PC-3 (cell line): ENCODE measurements at regions not wholly inside any gene's neighbourhood (a gene's known extent, or its start where the extent isn't known, plus 50 kb on each side); places are given as distances from the start of the nearest gene placed in this dataset.
A peak's percentile ranks its signal among the peaks of the same experiment; 100 is the strongest.

Source experiments
- ATAC-seq: fragments of 200-7000 bp; cut with Tn5 transposase; 2 replicates; pipeline ENCODE4 v1.9.1; 2020; ENCODE audit warnings: mild to moderate bottlenecking, moderate library complexity
- BruUV-seq: library from RNA; stranded (reverse); fragments of 400-500 nt; replicated peaks from 2 replicates; lab custom pipeline; 2021; lab: Mats Ljungman, UMichigan
- CTCF ChIA-PET: fragments of 300-600 bp; sonication (Branson Sonifier 250); formaldehyde crosslinking; loops from one replicate; lab custom pipeline; 2022; ENCODE audit warnings: antibody characterized with exemption; lab: Charles Lee
- POLR2A ChIA-PET: fragments of 300-600 bp; sonication (Branson Sonifier 250); formaldehyde crosslinking; loops from one replicate; lab custom pipeline; 2022; ENCODE audit warnings: antibody characterized with exemption; ENCODE audit not compliant: unreplicated experiment; lab: Charles Lee
- DNase-seq: peaks from one replicate; pipeline ENCODE4 v3.0.0-alpha.2; 2015
- H2AFZ ChIP-seq: fragments of 300-600 bp; sonication (generic); 2 replicates; pipeline ENCODE4 v1.6.0; 2016; ENCODE audit warnings: antibody characterized with exemption, low read length
- H3F3A ChIP-seq: fragments of 300-600 bp; sonication (generic); one replicate; pipeline ENCODE4 v1.6.0; 2017; ENCODE audit warnings: antibody characterized with exemption, low read length, control low read depth, mild to moderate bottlenecking; ENCODE audit not compliant: unreplicated experiment
- H3K27ac ChIP-seq: fragments of 300-600 bp; sonication (generic); 2 replicates; pipeline ENCODE4 v1.5.1; 2016; ENCODE audit warnings: mild to moderate bottlenecking, low read length
- H3K27me3 ChIP-seq: fragments of 300-600 bp; sonication (generic); 2 replicates; pipeline ENCODE4 v1.6.1; 2016; ENCODE audit warnings: low read length, mixed read lengths
- H3K36me3 ChIP-seq: fragments of 300-600 bp; sonication (generic); 2 replicates; pipeline ENCODE4 v1.6.1; 2016; ENCODE audit warnings: low read depth, mixed run types, low read length, mixed read lengths
- H3K4me1 ChIP-seq: fragments of 300-600 bp; sonication (generic); 2 replicates; pipeline ENCODE4 v1.5.1; 2016; ENCODE audit warnings: low read length; ENCODE audit not compliant: insufficient read depth
- H3K4me2 ChIP-seq: fragments of 300-600 bp; sonication (generic); 2 replicates; pipeline ENCODE4 v1.6.0; 2016; ENCODE audit warnings: low read length
- H3K4me3 ChIP-seq: fragments of 300-600 bp; sonication (generic); 2 replicates; pipeline ENCODE4 v1.5.1; 2016; ENCODE audit warnings: mild to moderate bottlenecking, low read length, mixed read lengths
- H3K79me2 ChIP-seq: fragments of 300-600 bp; sonication (generic); 2 replicates; pipeline ENCODE4 v1.6.1; 2017; ENCODE audit warnings: low read length, mixed read lengths
- H3K9ac ChIP-seq: fragments of 300-600 bp; sonication (generic); 2 replicates; pipeline ENCODE4 v1.6.0; 2016; ENCODE audit warnings: mild to moderate bottlenecking, low read length
- H3K9me2 ChIP-seq: fragments of 300-600 bp; sonication (generic); replicated peaks from 2 replicates; pipeline ENCODE4 v1.6.1; 2016; ENCODE audit warnings: mixed run types, low read length, mixed read lengths
- H3K9me3 ChIP-seq: fragments of 300-600 bp; sonication (generic); 2 replicates; pipeline ENCODE4 v1.6.1; 2016; ENCODE audit warnings: low read length, mixed read lengths
- H4K20me1 ChIP-seq: fragments of 300-600 bp; sonication (generic); 2 replicates; pipeline ENCODE4 v1.6.1; 2016; ENCODE audit warnings: low read length, mixed read lengths
- EZH2 ChIP-seq: fragments of 300-600 bp; sonication (generic); IDR thresholded peaks from one replicate; pipeline ENCODE4 v1.6.1; 2017; ENCODE audit warnings: antibody characterized with exemption, mild to moderate bottlenecking, low read length; ENCODE audit not compliant: unreplicated experiment
- EZH2phosphoT487 ChIP-seq: fragments of 300-600 bp; sonication (generic); IDR thresholded peaks from 2 replicates; pipeline ENCODE4 v1.6.1; 2018; ENCODE audit warnings: mild to moderate bottlenecking, antibody characterized with exemption, low read length, borderline replicate concordance
- intact Hi-C: fragments of 100-400 bp; cut with micrococcal nuclease; formaldehyde crosslinking; loops from 2 replicates; pipeline ENCODE4 v1.9.0; 2023
- TF ChIP-seq, protein P1 (sequence below): fragments of 300-600 bp; sonication (generic); conservative IDR thresholded peaks from 2 replicates; pipeline ENCODE4 v1.5.1; 2017; ENCODE audit warnings: antibody characterized with exemption, low read depth, mild to moderate bottlenecking, low read length

DNA sequence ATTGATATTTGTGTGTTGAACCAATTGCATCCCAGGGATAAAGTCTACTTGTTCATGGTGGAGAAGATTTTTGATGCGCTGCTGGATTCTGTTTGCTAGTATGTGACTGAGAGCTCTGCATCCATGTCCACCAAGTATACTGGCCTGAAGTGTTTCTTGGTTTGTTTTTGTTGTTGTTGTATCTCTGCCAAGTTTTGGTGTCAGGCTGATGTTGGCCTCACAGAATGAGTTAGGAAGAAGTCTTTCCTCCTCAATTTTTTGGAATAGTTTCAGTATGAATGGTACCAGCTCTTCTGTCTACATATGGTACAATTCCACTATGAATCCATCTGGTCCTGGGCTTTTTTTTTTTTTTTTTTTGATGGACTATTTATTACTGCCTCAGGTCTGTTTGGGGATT, 50.9 kb upstream of the OSTN start:
- TF ChIP-seq, protein P1, sequence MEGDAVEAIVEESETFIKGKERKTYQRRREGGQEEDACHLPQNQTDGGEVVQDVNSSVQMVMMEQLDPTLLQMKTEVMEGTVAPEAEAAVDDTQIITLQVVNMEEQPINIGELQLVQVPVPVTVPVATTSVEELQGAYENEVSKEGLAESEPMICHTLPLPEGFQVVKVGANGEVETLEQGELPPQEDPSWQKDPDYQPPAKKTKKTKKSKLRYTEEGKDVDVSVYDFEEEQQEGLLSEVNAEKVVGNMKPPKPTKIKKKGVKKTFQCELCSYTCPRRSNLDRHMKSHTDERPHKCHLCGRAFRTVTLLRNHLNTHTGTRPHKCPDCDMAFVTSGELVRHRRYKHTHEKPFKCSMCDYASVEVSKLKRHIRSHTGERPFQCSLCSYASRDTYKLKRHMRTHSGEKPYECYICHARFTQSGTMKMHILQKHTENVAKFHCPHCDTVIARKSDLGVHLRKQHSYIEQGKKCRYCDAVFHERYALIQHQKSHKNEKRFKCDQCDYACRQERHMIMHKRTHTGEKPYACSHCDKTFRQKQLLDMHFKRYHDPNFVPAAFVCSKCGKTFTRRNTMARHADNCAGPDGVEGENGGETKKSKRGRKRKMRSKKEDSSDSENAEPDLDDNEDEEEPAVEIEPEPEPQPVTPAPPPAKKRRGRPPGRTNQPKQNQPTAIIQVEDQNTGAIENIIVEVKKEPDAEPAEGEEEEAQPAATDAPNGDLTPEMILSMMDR, result no peak
- TF ChIP-seq EZH2 (no peak), EZH2phosphoT487 (no peak)
- POLR2A ChIA-PET, result interaction anchor here (0.6 kb wide), 1 partner anchor 90 kb away, joined by 3 read pairs; no protein-coding TSS in a partner anchor
- CTCF ChIA-PET, result interaction anchor here (0.6 kb wide), 1 partner anchor 64 kb away, joined by 3 read pairs; no protein-coding TSS in a partner anchor
- Histone ChIP-seq H3K4me3 (no peak overlapping the region), H3K9me3 (no peaks in the 10 kb centered on the region), H3F3A (no peaks in the 10 kb centered on the region), H3K9ac (no peak overlapping the region), H3K79me2 (no peaks in the 10 kb centered on the region), H3K36me3 (no peaks in the 10 kb centered on the region), H2AFZ (no peak overlapping the region), H3K27ac (no peak overlapping the region), H3K4me2 (no peak overlapping the region), H3K9me2 (no peaks in the 10 kb centered on the region), H4K20me1 (no peaks in the 10 kb centered on the region), H3K4me1 (0 out of 2 replicates have a peak, but pooled peaks cover 4% of the 10 kb centered on the region), H3K27me3 (no peaks in the 10 kb centered on the region)
- ATAC-seq, result no peak
- BruUV-seq, result no TSS peak
- intact Hi-C loops, result no loop called here
- DNase-seq, result no peak

DNA sequence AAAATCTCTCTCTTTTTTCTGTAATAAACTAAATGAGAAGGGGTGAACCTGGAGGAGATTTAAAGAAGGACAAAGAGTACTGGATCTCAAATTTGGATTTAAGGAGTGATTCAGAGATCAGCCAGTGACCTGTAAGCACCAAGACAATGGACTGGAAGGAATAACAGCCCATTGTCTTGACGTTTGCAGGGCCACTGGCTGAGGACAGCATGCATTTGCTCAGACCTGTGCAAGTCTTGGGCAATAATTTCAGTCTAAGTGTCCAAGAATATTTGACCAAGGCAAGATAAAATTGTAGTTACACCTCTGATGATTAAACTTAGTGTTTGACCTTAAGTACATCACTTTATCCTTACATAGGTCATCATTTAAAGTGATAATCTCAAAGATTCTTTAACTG, 55.8 kb upstream of the OSTN start:
- no peak for TF ChIP-seq EZH2
- TF ChIP-seq EZH2phosphoT487, result no peak
- TF ChIP-seq, protein P1, result no peak
- no peak overlapping the region for H2AFZ ChIP-seq
- H3K4me1 ChIP-seq, result peaks cover 21% of the 10 kb centered on the region
- H3K9ac ChIP-seq, result no peak overlapping the region
- no TSS peak for BruUV-seq
- POLR2A ChIA-PET, result no interaction called here
- peak; percentile 14 for DNase-seq
- H4K20me1 ChIP-seq, result no peaks in the 10 kb centered on the region
- no peak overlapping the region for H3K4me3 ChIP-seq
- no peak for ATAC-seq
- intact Hi-C loops, result loop anchor here (5.0 kb wide), 2 partner anchors 76 to 261 kb away; no protein-coding TSS in a partner anchor
- no peaks in the 10 kb centered on the region for H3K27me3 ChIP-seq
- H3K79me2 ChIP-seq, result no peaks in the 10 kb centered on the region
- no peak overlapping the region for H3K27ac ChIP-seq
- H3F3A ChIP-seq, result no peaks in the 10 kb centered on the region
- H3K9me3 ChIP-seq, result no peaks in the 10 kb centered on the region
- no peaks in the 10 kb centered on the region for H3K36me3 ChIP-seq
- H3K4me2 ChIP-seq, result no peak overlapping the region
- CTCF ChIA-PET, result no interaction called here
- H3K9me2 ChIP-seq, result no peaks in the 10 kb centered on the region

DNA sequence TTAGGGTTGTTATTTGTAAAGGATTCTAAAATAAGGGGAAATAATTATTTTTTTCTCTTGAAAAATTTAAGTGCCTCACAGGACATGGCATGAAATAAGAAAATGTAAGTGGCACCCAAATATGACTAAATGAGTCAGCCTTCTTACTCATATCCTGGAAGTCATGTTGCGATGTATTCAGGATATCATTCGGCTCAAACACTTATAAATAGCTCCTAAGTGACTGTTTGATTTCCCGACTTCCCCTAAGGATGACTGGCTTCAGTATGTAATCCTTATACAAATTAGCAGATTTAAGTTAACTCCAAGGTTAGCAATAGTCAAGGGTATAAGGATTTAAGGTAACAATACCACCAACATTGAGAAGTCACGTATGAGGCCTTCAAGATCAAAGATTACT, 57.3 kb upstream of the OSTN start:
- intact Hi-C loops, result loop anchor here (2.0 to 5.0 kb wide), 4 partner anchors 74 to 259 kb away; no protein-coding TSS in a partner anchor
- Histone ChIP-seq H3F3A (no peaks in the 10 kb centered on the region), H4K20me1 (no peaks in the 10 kb centered on the region), H3K79me2 (no peaks in the 10 kb centered on the region), H3K9ac (no peak overlapping the region), H3K9me3 (no peaks in the 10 kb centered on the region), H2AFZ (no peak overlapping the region), H3K4me2 (peak overlapping the region; percentile 39), H3K27me3 (no peaks in the 10 kb centered on the region), H3K9me2 (no peaks in the 10 kb centered on the region), H3K36me3 (no peaks in the 10 kb centered on the region), H3K27ac (peak overlapping the region; percentile 63), H3K4me1 (peaks cover 21% of the 10 kb centered on the region), H3K4me3 (no peak overlapping the region)
- TF ChIP-seq EZH2 (no peak), EZH2phosphoT487 (no peak)
- TF ChIP-seq, protein P1, result no peak
- ATAC-seq, result peak; percentile 98
- CTCF ChIA-PET, result interaction anchor here (0.6 kb wide), 1 partner anchor 330 kb away, joined by 3 read pairs; no protein-coding TSS in a partner anchor
- POLR2A ChIA-PET, result interaction anchor here (0.6 to 0.7 kb wide), 3 partner anchors 17 to 728 kb away, joined by 3 to 4 read pairs (median 3); partner anchors contain the start of gene CCDC50
- DNase-seq, result peak; percentile 91
- no TSS peak for BruUV-seq
